ENCODE measurements at regions not wholly inside any gene's neighbourhood (a gene's known extent, or its start where the extent isn't known, plus 50 kb on each side); places are given as distances from the start of the nearest gene placed in this dataset.
"Not testable (repeated sequence)": the region's sequence is repeated elsewhere in the genome, so short reads cannot be mapped to it uniquely, and the experiment has no call there.

DNA sequence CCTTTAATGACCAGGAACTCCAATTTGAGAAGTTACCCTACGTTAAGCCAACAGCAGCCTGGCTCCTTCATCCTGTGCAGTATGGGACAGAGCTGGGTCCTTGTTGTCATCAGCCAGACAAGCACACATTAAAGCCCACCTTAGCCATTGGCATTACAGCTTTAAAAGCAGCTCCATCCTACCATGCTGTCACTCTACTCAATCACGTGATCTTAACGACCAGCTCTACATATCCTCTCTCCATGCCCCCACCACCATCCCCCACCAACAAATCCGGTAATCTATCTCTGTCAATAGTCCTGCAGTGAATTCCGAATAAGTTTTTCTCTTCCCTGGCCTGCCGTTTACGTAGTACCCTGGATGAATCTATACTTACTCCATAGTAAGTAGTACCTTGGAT lies 82.9 kb upstream of the DGKG start:
- Histone ChIP-seq H3K4me1 (no peaks in the 10 kb centered on the region), H3K27me3 (no peaks in the 10 kb centered on the region), H3K36me3 (no peaks in the 10 kb centered on the region), H3K27ac (no peak overlapping the region), H3K9me3 (no peaks in the 10 kb centered on the region), H3K4me3 (no peak overlapping the region)
- TF ChIP-seq CTCF (IDR thresholded peaks at IDR 0.05) (no peak), POLR2A (IDR thresholded peaks at IDR 0.05) (no peak), EP300 (IDR thresholded peaks at IDR 0.05) (no peak)
- 85 to 89% methylated on average over 7 of the region's 7 CpGs for WGBS, 2 donors
- no peak for DNase-seq (ENCODE audit: low spot score in 2 of 2)

DNA sequence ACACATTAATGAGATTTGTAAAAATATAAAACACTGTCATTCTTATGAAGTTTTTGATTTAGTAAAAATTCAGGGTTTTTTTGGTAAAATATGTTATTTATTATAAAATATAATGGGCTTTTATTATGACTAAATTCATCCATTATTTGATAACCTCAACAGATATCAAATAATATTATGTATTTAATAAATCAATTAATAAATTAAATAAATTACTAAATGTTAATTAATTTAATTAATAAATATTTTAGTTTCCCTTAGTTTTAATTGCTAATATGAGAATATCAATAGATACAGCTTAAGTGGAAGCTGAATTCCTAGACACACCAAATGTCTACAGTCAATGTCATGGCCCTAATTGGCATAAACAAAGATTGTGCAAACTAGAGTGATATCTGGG lies 82.3 kb upstream of the DGKG start:
- no peak overlapping the region for H3K4me3 ChIP-seq
- DNase-seq (ENCODE audit: low spot score in 2 of 2): no peak
- TF ChIP-seq POLR2A (IDR thresholded peaks at IDR 0.05): no peak
- no peak for TF ChIP-seq EP300 (IDR thresholded peaks at IDR 0.05)
- no peak for TF ChIP-seq CTCF (IDR thresholded peaks at IDR 0.05)
- H3K27me3 ChIP-seq: no peaks in the 10 kb centered on the region
- no peaks in the 10 kb centered on the region for H3K9me3 ChIP-seq
- no peaks in the 10 kb centered on the region for H3K36me3 ChIP-seq
- H3K27ac ChIP-seq: no peak overlapping the region
- no peaks in the 10 kb centered on the region for H3K4me1 ChIP-seq

GRCh38 chr3:186442979-186443378 lies 80.9 kb upstream of the DGKG start:
- H3K4me3 ChIP-seq; H3K27ac ChIP-seq; H3K36me3 ChIP-seq; DNase-seq (ENCODE audit: low spot score in 2 of 2); H3K27me3 ChIP-seq; H3K9me3 ChIP-seq; H3K4me1 ChIP-seq: not testable (repeated sequence)
- 82 to 89% methylated on average over 9 of the region's 9 CpGs for WGBS, 2 donors

- 81 to 85% methylated on average over 2 of the region's 2 CpGs for WGBS, 2 donors
- TF ChIP-seq CTCF (IDR thresholded peaks at IDR 0.05): no peak
- no peak for TF ChIP-seq POLR2A (IDR thresholded peaks at IDR 0.05)
- no peak for TF ChIP-seq EP300 (IDR thresholded peaks at IDR 0.05)
- Histone ChIP-seq H3K9me3 (no peaks in the 10 kb centered on the region), H3K4me1 (no peaks in the 10 kb centered on the region), H3K36me3 (no peaks in the 10 kb centered on the region), H3K27me3 (no peaks in the 10 kb centered on the region), H3K27ac (no peak overlapping the region), H3K4me3 (no peak overlapping the region)
- DNase-seq (ENCODE audit: low spot score in 2 of 2): no peak
Observed at GRCh38 chr3:186442162-186442561, 80.1 kb upstream of the DGKG start.

- no peak for DNase-seq (ENCODE audit: low spot score in 2 of 2)
- H3K9me3 ChIP-seq: no peaks in the 10 kb centered on the region
- H3K4me3 ChIP-seq: no peak overlapping the region
- 84 to 87% methylated on average over 3 of the region's 3 CpGs for WGBS, 2 donors
- no peaks in the 10 kb centered on the region for H3K4me1 ChIP-seq
- no peaks in the 10 kb centered on the region for H3K36me3 ChIP-seq
- no peaks in the 10 kb centered on the region for H3K27me3 ChIP-seq
- TF ChIP-seq EP300 (IDR thresholded peaks at IDR 0.05) (no peak), POLR2A (IDR thresholded peaks at IDR 0.05) (no peak), CTCF (IDR thresholded peaks at IDR 0.05) (no peak)
- no peak overlapping the region for H3K27ac ChIP-seq
Observed at GRCh38 chr3:186440891-186441290, 78.9 kb upstream of the DGKG start.

DNA sequence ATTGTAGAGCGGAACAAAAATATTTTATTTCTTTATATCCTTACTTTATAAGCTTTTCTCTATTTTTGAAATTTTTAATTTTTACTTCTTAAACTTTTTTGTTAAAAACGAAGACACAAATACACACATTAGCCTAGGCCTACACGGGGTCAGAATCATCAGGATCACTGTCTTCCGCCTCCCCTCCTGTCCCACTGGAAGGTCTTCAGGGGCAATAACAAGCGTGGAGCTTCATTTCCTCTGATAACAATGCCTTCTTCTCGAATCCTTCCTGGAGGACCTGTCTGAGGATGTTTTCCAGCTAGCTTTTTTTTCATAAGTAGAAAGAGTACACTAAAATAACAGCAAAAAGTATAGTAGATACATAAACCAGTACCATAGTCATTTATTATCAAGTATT lies 77.7 kb upstream of the DGKG start:
- 67 to 72% methylated on average over 6 of the region's 6 CpGs for WGBS, 2 donors
- Histone ChIP-seq H3K4me3 (no peak overlapping the region), H3K9me3 (peaks cover 0 to 5% (median 0%) of the 10 kb centered on the region in 4 donors), H3K27me3 (no peaks in the 10 kb centered on the region), H3K27ac (no peak overlapping the region), H3K4me1 (no peaks in the 10 kb centered on the region), H3K36me3 (no peaks in the 10 kb centered on the region)
- DNase-seq (ENCODE audit: low spot score in 2 of 2): no peak
- TF ChIP-seq EP300 (IDR thresholded peaks at IDR 0.05) (no peak), POLR2A (IDR thresholded peaks at IDR 0.05) (no peak), CTCF (IDR thresholded peaks at IDR 0.05) (no peak)

DNA sequence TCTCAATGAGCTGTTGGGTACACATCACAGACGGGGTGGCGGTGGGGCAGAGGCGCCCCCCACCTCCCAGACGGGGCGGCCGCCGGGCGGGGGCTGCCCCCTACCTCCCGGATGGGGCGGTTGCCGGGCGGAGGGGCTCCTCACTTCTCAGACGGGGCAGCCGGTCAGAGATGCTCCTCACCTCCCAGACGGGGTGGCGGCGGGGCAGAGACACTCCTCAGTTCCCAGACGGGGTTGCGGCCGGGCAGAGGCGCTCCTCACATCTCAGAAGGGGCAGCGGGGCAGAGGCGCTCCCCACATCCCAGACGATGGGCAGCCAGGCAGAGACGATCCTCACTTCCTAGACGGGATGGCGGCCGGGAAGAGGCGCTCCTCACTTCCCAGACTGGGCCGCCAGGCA lies 73.3 kb upstream of the DGKG start:
- not testable (repeated sequence) for H3K9me3 ChIP-seq; DNase-seq (ENCODE audit: low spot score in 2 of 2); H3K27me3 ChIP-seq; H3K36me3 ChIP-seq; H3K4me1 ChIP-seq; H3K4me3 ChIP-seq; H3K27ac ChIP-seq
- 95% methylated on average over 26 to 30 of the region's 30 CpGs for WGBS, 2 donors

All from tibial nerve (tissue), 4 donors.